ENCODE measurements at regions not wholly inside any gene's neighbourhood (a gene's known extent, or its start where the extent isn't known, plus 50 kb on each side); places are given as distances from the start of the nearest gene placed in this dataset.
A peak's percentile ranks its signal among the peaks of the same experiment; 100 is the strongest.

DNA sequence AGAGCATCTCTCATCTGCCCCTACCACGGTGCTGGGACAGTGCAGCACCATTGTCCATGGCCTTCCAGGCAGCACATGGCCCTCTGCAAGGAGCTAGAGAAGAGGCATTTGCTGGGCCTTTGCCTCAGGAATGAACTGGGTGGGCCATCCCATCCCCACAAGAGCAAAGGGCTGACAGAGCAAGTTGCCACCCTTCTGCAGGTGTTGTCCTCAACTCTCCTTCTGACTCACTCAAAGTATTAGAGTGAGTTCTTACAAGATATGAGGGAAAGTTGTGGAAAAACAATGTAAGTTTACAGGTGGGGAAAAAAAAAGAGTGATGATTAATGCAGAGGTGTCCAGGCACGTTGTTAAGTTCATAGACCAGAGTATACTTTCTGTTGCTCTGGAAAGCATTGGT, 261.2 kb downstream of the SKIDA1 start:
- Histone ChIP-seq H2BK5ac (ENCODE audit: low read depth, low read length) (0 out of 2 replicates have a peak overlapping the region, but pooled peaks have one; percentile 28), H3K14ac (ENCODE audit: insufficient read length) (no peak overlapping the region), H3K27me3 (replicated peaks in 1 of 4; ENCODE audit: control insufficient read depth in 3 of 4, extremely low read depth in 1 of 4, insufficient read depth in 3 of 4, low read length in 3 of 4) (no peaks in the 10 kb centered on the region), H3K79me2 (ENCODE audit: control insufficient read depth in 1 of 2, insufficient read depth in 2 of 2, low read length in 2 of 2) (no peaks in the 10 kb centered on the region), H3K27ac (ENCODE audit: low read depth, low read length) (no peak overlapping the region; the same call in 1 of the 2 replicates), H3K23me2 (ENCODE audit: low read depth, low read length) (no peaks in the 10 kb centered on the region), H3K4me1 (replicated peaks in 1 of 4; ENCODE audit: control insufficient read depth in 3 of 4, insufficient read depth in 4 of 4, low read length in 3 of 4) (peaks cover 0 to 4% (median 1%) of the 10 kb centered on the region in 4 experiments; a peak in 3 of 7 replicates), H3K79me1 (ENCODE audit: low read depth, low read length) (peaks cover 5% of the 10 kb centered on the region), H2BK12ac (ENCODE audit: low read depth, low read length) (0 out of 2 replicates have a peak overlapping the region, but pooled peaks have one; percentile 32), H3K18ac (ENCODE audit: extremely low read depth, low read length) (no peak overlapping the region), H3K9me3 (ENCODE audit: insufficient read depth in 2 of 2, low read depth in 1 of 2, low read length in 1 of 2) (no peaks in the 10 kb centered on the region), H2AFZ (ENCODE audit: low read length) (no peak overlapping the region), H3K4me3 (ENCODE audit: extremely low read depth in 1 of 4, insufficient read depth in 2 of 4, low read depth in 3 of 4, low read length in 4 of 4) (no peak overlapping the region), H2BK20ac (ENCODE audit: low read length) (no peak overlapping the region), H4K20me1 (replicated peaks in 1 of 2; ENCODE audit: control insufficient read depth in 1 of 2, insufficient read depth in 2 of 2, low read length in 2 of 2) (no peaks in the 10 kb centered on the region), H4K91ac (replicated peaks; ENCODE audit: insufficient read length, low read length) (no peak overlapping the region), H4K5ac (ENCODE audit: insufficient read length, low read depth, low read length) (no peak overlapping the region), H3K36me3 (ENCODE audit: control insufficient read depth in 2 of 4, insufficient read depth in 4 of 4, low read length in 3 of 4) (peaks cover 0 to 3% (median 0%) of the 10 kb centered on the region in 4 experiments; a peak in 1 of 8 replicates), H4K8ac (ENCODE audit: extremely low read depth, insufficient read depth, low read length) (no peak overlapping the region), H2BK15ac (ENCODE audit: low read length) (no peak overlapping the region), H2AK5ac (ENCODE audit: low read depth, low read length) (0 out of 2 replicates have a peak overlapping the region, but pooled peaks have one; percentile 3), H3K9ac (replicated peaks in 1 of 4; ENCODE audit: extremely low read depth in 1 of 4, low read depth in 3 of 4, low read length in 3 of 4) (no peak overlapping the region), H3K4me2 (ENCODE audit: insufficient read depth in 1 of 2, low read depth in 2 of 2, low read length in 2 of 2) (no peak overlapping the region), H3K4ac (replicated peaks; ENCODE audit: insufficient read length, low read depth, low read length) (no peak overlapping the region), H2BK120ac (replicated peaks; ENCODE audit: low read depth, low read length) (no peak overlapping the region), H3K56ac (replicated peaks; ENCODE audit: insufficient read length, low read depth, low read length) (no peak overlapping the region), H3K23ac (ENCODE audit: insufficient read length) (no peak overlapping the region)
- ChIA-PET CTCF (ENCODE audit: partially characterized antibody) (interaction anchor here (0.6 to 2.3 kb wide), 7 partner anchors 13 to 214 kb away, joined by 3 to 10 read pairs (median 4); no protein-coding TSS in a partner anchor), POLR2A (ENCODE audit: partially characterized antibody) (no interaction called here)
- WGBS, 2 experiments (ENCODE audit: extremely low coverage in 1 of 2, insufficient coverage in 1 of 2, insufficient read length in 1 of 2, insufficient replicate concordance in 2 of 2, low coverage in 1 of 2, low lambda C conversion rate in 2 of 2, missing lambda C conversion rate in 1 of 2), result 58% methylated on average over 2 of the region's 2 CpGs; no CpG with 5 or more reads in 1 of the 2 experiments
- FAIRE-seq, result no peak
- no peak for DNase-seq (ENCODE audit: low read depth in 1 of 2, low spot score in 2 of 2)
- TF ChIP-seq, protein P1, sequence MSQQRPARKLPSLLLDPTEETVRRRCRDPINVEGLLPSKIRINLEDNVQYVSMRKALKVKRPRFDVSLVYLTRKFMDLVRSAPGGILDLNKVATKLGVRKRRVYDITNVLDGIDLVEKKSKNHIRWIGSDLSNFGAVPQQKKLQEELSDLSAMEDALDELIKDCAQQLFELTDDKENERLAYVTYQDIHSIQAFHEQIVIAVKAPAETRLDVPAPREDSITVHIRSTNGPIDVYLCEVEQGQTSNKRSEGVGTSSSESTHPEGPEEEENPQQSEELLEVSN (IDR thresholded peaks at IDR 0.05), result no peak
- TF ChIP-seq RNF2 (IDR thresholded peaks at IDR 0.05; ENCODE audit: borderline replicate concordance, low read depth, low read length, missing control alignments, poor library complexity, severe bottlenecking) (no peak), TEAD4 (IDR thresholded peaks at IDR 0.05; ENCODE audit: low read depth, low read length) (no peak), CTCF (IDR thresholded peaks at IDR 0.05; ENCODE audit: control extremely low read depth in 1 of 3, insufficient read depth in 1 of 3, low read depth in 1 of 3, low read length in 3 of 3) (no peak), SUZ12 (IDR thresholded peaks at IDR 0.05; ENCODE audit: low read length) (no peak), ZNF274 (IDR thresholded peaks at IDR 0.05; ENCODE audit: borderline replicate concordance, extremely low read depth, low read length) (no peak)
